ENCODE measurements at regions not wholly inside any gene's neighbourhood (a gene's known extent, or its start where the extent isn't known, plus 50 kb on each side); places are given as distances from the start of the nearest gene placed in this dataset.

- intact Hi-C loops (cut with DNase I), result no loop called here
- no peak overlapping the region for H3K27ac ChIP-seq
- WGBS, 2 donors, result 92 to 95% methylated on average over 8 of the region's 8 CpGs
These were observed 453.7 kb downstream of the INSC start for GRCh38 chr11:15568440-15568839.

GRCh38 chr11:15569305-15570025, 454.7 kb downstream of the INSC start:
- H3K4me3 ChIP-seq (replicated peaks in 1 of 3), result no peak overlapping the region
- H3K36me3 ChIP-seq, result no peaks in the 10 kb centered on the region
- H3K9me3 ChIP-seq, result no peaks in the 10 kb centered on the region
- no peak overlapping the region for H3K27ac ChIP-seq
- intact Hi-C loops (cut with DNase I), result no loop called here
- 31 to 43% methylated on average over 7 of the region's 7 CpGs for WGBS, 2 donors
- H3K27me3 ChIP-seq, result no peaks in the 10 kb centered on the region
- TF ChIP-seq CTCF (IDR thresholded peaks at IDR 0.05) (no peak), POLR2A (IDR thresholded peaks at IDR 0.05) (no peak)
- no peak for DNase-seq
- no peaks in the 10 kb centered on the region for H3K4me1 ChIP-seq

More at GRCh38 chr11:15568440-15568839, 453.7 kb downstream of the INSC start:
- Histone ChIP-seq H3K9me3 (no peaks in the 10 kb centered on the region), H3K4me1 (no peaks in the 10 kb centered on the region), H3K36me3 (no peaks in the 10 kb centered on the region), H3K27me3 (no peaks in the 10 kb centered on the region), H3K4me3 (replicated peaks in 1 of 3) (no peak overlapping the region)
- TF ChIP-seq POLR2A (IDR thresholded peaks at IDR 0.05), result no peak
- TF ChIP-seq CTCF (IDR thresholded peaks at IDR 0.05), result no peak
- no peak for DNase-seq

GRCh38 chr11:15575409-15575808, 460.7 kb downstream of the INSC start:
- H3K9me3 ChIP-seq, result no peaks in the 10 kb centered on the region
- no peaks in the 10 kb centered on the region for H3K4me1 ChIP-seq
- TF ChIP-seq POLR2A (IDR thresholded peaks at IDR 0.05) (no peak), CTCF (IDR thresholded peaks at IDR 0.05) (no peak)
- 88 to 97% methylated on average over 2 of the region's 2 CpGs for WGBS, 2 donors
- H3K4me3 ChIP-seq (replicated peaks in 1 of 3), result no peak overlapping the region
- no peaks in the 10 kb centered on the region for H3K27me3 ChIP-seq
- intact Hi-C loops (cut with DNase I), result no loop called here
- H3K27ac ChIP-seq, result no peak overlapping the region
- H3K36me3 ChIP-seq, result no peaks in the 10 kb centered on the region
- no peak for DNase-seq

- Histone ChIP-seq H3K27me3 (no peaks in the 10 kb centered on the region), H3K4me1 (no peaks in the 10 kb centered on the region), H3K36me3 (no peaks in the 10 kb centered on the region), H3K4me3 (replicated peaks in 1 of 3) (no peak overlapping the region), H3K9me3 (no peaks in the 10 kb centered on the region), H3K27ac (no peak overlapping the region)
- 89 to 91% methylated on average over 4 of the region's 4 CpGs for WGBS, 2 donors
- TF ChIP-seq CTCF (IDR thresholded peaks at IDR 0.05), result no peak
- TF ChIP-seq POLR2A (IDR thresholded peaks at IDR 0.05), result no peak
- no peak for DNase-seq
- intact Hi-C loops (cut with DNase I), result no loop called here
These were observed 462.0 kb downstream of the INSC start for GRCh38 chr11:15576769-15577168.

- intact Hi-C loops (cut with DNase I), result no loop called here
- H3K36me3 ChIP-seq, result no peaks in the 10 kb centered on the region
- H3K27ac ChIP-seq, result no peak overlapping the region
- no peaks in the 10 kb centered on the region for H3K4me1 ChIP-seq
- H3K27me3 ChIP-seq, result no peaks in the 10 kb centered on the region
- H3K4me3 ChIP-seq (replicated peaks in 1 of 3), result no peak overlapping the region
- DNase-seq, result no peak
- 75 to 93% methylated on average over 2 of the region's 2 CpGs for WGBS, 2 donors
- no peak for TF ChIP-seq CTCF (IDR thresholded peaks at IDR 0.05)
- TF ChIP-seq POLR2A (IDR thresholded peaks at IDR 0.05), result no peak
- no peaks in the 10 kb centered on the region for H3K9me3 ChIP-seq
These were observed 462.8 kb downstream of the INSC start for GRCh38 chr11:15577519-15577918.
